Hippocampal formation (tissue), 2 donors: ENCODE measurements at regions not wholly inside any gene's neighbourhood (a gene's known extent, or its start where the extent isn't known, plus 50 kb on each side); places are given as distances from the start of the nearest gene placed in this dataset.

Experiments used
- DNase-seq, 2 donors: peaks; one replicate each; lab custom pipeline; 2025; lab: John Stamatoyannopoulos, UW

DNA sequence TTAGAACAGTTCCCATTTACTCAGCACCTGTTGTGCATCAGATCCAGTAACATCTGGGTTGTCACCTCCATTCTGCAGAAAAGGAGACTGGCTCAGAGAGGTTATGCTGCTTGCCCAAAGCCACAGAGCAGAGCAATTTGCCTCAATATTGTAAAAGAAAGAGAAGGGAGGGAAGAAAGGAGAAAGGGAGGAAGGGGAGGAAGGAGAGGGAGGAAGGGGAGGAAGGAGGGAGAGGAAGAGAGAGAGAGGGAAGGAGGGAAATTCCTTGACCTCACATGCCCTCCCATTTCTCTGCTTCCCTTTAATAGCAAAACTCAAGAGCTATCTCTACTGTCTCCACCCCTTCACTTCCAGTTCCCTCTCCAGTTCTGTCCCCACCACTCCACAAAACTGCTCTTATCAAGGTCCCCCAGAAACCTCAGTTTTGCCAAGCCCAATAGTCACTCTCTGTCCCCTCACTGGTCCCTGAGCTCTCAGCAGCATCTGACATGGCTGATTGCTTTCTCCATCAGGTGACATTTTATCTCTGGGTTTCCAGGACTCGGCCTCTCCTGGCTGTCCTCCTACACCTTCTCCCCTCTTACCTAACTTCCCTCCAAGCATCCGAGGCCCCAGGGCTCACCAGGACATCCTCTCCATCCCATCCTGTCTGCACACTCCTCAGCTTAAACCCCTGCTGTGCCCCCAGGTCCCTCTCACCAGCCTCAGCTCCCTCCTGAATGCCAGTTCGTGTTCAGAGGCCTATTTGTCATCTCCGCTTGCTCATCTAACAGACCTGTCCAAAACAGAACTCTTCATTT is 104.7 kb upstream of the LINGO1 start:
- no peak for DNase-seq

DNA sequence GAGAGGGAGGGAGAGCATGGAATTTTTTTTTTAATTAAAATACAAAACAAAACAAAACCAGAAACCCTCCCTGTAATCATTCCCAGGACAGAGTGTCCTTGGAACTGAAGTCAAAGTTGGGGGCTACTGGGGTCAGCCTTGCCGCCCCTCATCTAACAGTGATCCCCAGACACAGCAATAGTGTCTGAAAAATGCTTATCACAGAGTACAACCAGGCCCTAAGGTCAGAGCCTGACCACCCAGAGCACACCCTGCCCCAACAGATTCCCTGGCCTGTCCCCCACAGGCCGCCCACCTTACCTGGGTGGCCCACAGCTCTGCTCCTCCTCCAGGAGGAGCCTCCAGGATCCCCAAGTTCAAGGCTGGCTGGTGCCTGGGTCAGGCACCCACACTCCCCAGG is 101.6 kb upstream of the LINGO1 start:
- no peak for DNase-seq

DNA sequence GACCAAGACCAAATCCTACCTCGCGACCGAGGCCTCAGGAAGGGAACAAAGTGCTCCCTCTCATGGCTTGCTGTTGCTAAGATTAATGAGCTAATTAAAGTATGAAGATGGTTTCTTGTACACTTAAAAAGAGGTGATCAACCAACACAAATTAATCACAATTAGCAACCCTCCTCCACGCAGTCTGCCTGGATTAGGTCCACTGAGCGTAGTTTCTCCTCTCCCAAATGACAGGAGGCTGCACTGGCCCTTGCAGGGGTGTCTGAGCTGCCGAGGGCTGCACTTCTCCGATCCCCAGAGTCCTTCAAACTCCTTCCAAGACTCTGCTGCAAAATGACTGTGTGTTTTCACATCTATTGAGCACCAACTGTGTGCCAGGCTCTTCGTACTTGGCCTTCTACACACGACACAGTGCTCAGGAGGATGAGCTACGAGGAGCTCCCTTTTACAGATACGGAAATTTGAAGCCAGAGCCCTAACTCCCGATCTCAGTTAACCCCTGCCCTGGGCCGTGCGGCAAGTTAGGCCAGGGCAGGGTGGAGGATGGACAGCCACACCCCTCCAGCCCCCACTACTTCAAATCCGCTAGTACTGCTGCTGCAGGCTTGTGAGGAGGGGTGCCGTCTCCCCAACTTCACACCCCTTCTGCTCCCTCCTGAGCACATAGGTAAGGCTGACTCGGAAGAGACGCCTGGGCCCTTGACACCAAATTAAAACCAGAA is 101.0 kb upstream of the LINGO1 start:
- no peak for DNase-seq

DNA sequence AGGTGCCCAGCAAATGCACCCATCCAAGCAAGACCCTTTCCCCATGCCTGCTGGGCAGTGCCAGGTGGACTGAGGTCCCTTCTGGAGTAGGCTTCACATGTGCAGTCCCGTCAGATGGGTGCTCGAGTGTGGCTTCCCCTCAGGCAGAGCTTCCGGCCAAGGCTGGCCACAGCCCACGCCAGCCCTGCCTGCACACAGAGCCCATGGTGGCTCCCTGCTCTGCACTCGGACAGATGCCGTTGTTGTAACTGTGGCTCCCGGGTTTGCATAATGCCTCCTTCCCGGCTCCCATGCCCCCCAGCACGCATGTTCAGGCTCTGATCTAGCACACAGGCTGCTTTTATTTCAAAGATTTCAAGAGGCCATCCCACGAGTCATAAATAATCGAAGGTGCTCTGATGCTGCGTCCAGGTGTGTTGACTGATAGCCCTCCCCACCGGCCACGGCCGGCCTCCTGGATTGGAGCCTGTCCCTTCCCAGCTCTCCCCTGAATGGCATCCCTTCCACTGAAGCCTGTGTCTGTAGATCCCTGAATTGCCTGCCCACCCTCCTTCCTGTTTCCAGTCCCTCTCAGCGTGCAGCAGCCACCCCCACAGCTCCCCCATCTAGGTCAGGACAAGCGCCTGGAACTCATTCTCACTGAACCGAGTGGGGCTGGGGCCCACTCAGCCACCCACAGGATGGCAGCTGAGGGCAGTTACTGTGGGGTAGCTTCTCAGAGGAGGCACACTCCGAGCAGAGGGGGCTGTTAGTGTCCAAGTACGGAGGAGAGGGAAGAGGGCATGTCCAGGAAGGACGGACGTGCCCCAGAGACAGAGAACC is 100.0 kb upstream of the LINGO1 start:
- no peak for DNase-seq

DNA sequence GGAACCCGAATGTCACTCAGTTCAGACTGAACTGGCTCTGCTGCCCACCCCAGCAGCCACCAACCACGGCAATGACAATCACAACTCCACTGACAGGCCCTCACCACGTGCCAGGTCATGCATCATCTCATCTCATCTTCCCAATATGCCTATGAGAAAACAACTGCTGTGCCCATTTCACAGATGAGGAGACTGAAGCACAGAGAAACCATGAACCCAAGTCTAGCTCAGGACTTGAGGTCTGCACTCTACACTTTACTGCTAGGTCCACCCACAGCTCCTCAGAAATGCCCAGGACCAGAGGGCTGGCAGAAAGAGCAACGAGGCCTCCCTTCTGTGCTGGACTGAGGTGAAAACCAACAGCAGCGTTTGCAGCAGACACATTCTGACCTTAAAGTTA is 99.2 kb upstream of the LINGO1 start:
- DNase-seq: no peak

DNA sequence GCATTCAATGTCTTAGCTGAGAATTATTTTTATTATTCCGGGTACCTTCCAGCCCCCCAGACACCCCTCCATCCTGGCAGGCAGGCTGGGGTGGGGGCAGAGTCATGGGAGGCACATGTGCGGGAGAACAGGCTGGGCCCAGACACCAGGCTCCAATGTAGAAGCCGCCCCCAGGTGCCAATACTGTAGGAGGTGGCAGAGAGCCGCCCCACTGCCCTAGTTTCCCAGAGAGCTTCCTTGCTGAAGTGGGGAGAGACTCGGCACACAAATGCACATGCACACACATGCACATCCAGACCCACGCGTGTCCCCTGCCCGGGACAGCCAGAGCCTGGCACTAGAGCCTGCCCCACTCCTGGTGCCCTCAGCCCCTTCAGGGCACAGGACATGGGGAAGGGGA is 98.4 kb upstream of the LINGO1 start:
- no peak for DNase-seq

DNA sequence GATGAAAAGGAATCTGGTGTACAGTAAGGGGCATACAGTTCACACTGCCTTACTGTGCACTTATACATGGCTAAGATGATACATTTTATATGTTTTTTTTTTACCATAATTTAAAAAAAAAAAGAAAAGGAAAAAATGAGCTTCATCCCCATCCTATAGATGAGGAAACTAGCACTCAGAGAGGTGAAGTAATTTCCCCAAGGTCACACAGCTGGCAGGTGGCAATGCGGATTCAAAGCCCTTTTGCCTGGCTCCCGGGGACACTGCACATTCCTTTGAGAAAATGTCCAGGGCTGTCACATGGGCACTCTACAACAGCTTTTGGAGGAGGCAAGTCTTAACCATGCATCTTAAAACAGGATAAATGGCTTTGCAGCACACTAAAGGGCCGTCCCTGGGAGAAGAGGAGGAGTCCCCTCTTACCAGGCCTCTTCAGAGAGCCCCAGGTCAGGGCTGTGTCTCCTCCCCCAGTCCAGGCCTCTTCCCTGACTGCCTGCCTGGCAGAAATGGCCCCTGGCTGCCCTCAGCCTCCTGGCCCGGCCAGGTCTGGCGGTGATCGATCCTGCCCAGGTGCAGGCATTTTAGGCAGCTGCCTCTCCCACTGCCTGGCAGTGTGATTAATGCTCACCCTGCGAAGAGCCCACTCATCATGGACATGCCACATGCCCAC is 95.1 kb upstream of the LINGO1 start:
- DNase-seq: no peak

DNA sequence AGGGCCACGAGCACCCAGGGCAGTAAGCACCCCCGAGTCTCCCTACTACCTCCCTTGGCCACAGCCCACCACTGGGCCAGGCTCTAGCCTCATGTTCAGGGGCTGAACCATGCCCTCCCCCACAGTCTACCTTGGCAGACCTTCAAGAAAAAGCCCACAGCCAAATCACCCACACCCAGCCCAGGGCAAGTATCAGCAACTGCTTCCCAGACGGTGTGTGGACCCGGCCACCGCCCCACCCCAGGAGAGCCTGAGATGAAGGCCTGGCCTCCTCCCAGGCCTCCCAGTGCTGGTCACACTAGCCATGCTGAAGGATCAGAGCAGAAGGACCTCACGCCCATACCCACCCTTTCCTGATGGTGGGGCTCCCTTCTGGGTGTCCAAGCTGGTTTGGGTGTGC is 92.0 kb upstream of the LINGO1 start:
- no peak for DNase-seq

DNA sequence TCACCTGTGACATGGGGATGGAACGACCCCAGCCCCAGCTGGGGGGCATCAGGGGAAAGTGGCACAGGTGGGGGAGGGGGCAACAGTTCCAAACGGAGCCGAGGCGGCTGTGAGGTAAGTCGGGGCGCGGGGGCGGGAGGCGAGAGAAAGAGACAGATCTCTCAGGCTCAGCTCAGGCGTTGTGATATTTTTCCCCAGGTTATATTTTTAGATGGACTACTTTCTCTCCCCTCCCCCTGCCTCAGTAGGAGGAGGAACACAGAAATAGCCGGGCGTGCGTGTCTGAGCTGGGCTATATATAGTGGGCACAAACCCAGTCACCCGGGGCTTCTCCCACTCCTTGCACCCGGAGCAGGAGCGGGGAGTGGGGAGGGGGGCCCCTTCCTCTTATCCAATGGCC is 91.0 kb upstream of the LINGO1 start:
- DNase-seq: no peak

DNA sequence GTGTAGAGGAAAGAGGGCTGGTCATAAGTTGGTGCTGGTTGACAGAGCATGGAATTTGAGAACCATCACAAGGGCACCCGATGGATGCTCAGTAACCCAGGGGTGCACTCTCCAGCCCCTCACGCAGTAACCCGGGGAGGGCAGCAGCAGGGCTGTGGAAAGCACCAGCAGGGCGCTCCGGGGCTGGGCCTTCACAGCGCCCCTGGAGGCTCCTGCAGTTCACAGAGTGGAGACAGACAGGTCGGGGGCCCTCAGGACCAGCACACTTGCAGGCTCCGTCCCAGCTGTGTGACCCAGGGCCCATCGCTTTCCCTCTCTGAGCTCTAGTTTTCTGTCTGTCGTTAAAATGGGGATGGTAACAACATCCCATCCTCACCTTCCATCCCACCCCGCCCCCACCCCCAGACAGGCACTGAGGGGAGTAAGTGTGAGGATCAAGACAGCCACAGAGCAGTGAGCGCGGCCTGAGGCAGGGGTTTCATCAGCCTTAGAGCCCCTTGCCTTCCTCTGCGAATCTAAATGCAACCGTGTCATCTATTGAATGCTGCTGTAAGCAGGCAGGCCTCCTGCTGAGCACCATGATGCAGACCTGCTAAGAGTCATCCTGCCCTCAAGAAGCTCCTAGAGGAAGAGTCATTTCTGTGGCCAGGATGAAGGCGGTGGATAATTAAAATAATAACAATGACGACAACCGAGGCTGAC is 90.2 kb upstream of the LINGO1 start:
- no peak for DNase-seq

DNA sequence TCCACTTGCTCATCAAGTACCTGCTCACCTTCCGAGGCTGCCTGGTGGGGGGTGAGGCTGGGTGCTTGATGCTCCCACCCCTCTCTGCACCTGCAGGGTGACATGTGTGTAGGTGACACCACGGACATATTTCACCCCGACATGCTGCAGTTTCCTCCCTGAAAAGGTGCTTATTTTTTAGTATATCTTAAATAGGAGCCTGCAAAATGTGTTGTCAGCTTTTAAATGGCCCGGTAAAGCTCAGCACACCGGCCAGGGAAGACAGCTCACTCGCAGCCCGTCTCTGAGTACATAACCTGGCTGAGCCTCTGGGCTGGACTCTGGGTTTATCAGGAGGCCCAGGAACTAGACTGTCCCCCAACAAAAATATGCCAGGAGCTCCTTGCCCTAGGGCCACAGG is 89.3 kb upstream of the LINGO1 start:
- no peak for DNase-seq

DNA sequence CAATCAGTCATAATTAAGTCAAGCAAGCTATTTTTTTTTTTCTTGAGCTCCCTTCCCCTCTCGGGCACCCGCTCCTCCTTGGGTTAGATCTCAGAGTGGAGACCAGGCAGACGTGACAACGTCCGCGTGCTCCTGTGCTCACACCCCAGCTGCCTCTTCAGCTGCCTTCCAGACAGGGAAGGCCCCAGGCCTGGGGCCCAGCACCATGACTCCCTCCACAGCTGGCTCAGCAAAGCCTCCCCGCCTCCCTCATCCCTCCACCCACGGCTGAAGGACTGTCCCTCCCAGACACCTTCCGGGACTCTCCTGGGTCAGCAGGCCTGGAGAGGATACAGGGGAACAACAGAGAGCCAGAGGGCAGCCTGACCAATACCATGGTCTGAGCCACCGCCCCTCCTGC is 87.9 kb upstream of the LINGO1 start:
- DNase-seq: no peak

DNA sequence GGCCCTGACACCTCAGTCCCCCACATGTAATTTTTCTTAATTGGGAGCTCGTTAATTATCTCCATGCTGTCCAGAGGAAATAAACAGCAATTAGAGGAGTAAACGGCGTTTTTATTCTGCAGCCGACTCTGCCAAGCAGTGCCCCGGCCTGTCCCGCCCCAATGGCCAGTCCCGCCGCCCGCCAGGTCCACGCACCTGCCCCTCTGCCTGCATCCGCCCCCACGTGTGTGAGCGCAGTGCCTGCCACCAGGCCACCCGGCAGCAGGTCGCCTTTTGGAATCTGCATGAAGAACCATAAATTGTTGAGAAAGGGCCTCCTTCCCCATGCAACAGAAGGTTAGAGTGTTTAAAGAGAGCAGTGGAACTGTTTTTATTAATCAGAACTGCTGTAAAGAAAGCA is 87.5 kb upstream of the LINGO1 start:
- no peak for DNase-seq

DNA sequence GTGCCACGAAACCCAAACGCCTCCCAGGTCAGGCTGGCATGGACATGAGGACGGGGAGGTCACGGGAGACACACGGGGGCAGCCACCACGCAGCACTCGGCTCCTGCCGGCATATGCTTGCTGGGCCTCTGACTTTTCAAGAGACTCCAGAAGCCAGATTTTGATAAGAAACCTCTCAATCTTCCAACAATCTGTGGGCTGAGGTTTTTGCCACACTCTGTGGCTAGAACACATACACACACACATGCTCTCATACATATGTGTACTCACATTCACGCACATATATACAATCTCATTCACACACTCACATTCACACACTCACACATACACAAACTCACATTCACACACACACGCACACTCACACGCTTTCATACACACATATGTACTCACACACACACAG is 86.7 kb upstream of the LINGO1 start:
- DNase-seq: no peak

DNA sequence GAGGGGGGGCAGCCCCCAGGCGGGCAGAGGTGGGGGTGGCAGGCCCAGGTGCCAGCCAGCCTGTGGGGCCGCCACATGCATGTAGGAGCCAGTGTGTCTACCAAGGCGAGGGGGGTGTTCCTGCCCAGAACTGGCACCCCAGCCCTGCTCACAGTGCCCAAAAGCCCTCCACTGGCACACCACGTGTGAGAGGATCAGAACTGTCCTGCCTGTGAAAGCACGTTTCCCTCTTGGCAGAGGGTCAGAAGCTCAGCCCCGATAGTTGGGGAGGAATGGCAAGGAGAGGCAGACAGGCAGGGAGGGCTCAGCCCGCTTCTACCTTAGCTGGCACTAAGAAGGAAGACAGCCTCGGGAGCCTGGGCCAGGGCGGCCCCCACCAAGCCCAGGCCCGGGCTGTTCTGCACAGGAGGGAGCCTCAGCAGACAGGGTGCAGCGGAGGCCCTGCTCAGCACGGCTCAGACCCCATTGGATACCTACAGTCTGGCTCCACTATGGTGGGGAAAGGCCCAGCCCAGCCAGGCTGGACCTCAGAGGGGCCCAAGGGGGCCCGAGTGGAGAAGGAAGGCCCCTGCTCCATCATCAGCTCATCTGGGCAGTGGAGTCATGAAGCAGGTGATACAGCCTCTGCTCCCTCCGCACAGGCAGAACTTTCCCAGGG is 84.8 kb upstream of the LINGO1 start:
- DNase-seq: no peak

DNA sequence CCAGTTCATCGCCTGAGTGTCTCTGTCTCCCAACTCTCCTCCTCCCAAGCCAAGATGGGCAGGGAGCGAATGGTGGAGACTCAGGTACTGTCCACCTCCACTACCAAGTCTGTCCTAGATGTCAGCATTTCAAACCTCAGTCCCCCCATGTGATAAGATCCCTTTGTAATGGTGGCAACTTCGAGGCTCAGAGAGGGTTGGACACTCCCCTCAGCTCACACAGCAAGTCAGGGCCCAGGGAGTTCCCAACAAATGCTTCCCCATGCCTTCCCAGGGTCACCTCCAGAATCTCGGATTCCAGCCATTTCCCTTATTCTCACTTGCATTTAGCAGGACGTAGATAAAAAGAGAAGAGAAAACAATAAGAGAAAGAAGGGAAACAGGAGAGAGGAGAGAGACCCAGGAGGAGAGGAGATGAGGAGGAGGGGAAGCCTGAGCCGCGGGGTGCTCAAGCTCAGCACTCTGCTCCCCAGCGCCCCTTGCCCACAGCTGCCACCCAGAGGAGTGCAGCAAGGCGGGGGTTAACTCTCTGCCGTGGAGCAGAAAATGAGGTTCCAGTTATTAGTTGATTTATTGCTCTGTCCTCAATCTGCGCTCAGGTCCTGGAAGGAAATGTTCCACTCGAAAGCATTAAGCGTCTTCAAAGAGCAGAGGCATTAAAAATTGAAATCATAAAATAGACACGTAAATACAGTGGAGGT is 84.1 kb upstream of the LINGO1 start:
- DNase-seq: no peak

DNA sequence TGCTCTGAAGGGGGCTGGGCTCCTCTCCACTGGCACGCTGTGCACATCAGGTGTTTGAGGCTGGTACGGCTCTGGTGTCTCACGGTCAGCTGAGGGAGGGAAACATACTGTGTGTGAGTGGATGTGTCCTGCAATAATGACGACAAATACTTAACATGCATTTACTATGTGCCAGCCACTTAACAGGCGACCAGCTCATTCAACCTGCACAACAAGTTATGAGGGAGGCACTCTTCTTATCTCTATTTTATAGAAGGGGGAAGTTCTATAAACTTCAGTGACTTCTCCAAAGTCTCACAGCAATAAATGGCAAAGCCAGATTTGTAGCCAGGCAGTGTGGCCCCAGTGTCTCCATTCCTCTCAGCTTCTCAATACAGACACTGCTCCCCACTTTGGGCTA is 83.1 kb upstream of the LINGO1 start:
- DNase-seq: no peak

DNA sequence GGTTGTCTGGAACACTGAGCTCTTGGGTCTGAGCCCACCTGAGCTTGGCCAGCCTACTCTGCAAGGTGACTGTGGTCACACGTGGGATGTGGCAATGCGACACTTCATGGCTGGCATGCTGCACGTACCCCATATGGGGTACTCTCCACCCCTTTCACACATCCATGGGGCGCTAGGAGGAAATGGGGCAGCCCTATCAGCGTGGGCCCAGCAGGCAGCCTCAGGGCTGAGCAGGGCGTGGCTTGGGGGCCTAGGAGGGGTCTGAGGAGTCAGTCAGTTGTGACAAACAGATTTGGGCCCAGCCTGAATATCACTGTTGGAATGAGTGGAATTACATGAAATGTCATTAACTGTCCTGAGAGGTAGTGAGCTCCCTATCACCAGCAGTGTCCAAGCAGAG is 82.3 kb upstream of the LINGO1 start:
- no peak for DNase-seq

DNA sequence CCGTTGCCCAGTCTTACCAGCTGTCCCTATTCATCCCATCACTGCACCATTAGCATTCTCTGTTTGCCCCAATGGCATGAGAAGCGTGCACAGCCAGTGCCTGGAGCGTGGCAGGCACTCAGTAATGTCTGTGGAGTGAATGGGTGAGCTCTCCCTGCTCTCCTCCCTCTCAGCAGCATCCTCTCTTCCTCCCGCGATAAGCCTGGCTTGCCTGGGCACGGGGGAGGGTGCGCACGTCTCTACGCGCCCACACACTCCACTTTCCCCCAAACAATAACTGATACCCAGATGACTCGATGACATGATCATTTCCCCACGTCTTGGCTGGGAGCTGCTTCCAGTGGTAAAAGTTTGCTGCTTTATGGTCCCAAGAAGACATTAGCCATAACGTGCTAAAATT is 81.8 kb upstream of the LINGO1 start:
- DNase-seq: no peak

DNA sequence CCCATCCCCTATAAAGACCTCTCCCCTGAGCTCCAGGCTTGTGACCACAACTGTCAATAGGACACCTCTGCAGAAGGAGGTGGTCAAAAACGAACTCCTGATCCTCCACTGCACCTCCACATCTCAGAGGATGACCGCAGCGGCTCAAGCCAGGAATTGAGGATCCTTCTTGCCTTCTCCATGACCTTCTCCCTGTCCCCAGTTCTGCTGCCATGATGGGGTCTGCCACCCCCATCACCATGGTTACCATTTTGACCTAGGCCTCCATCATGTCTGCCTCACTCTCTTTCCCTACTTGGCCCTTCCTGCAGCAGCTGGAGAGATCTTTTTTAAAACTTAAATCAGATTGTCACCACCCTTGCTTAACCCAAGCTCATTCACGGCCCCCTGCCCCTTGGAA is 81.3 kb upstream of the LINGO1 start:
- DNase-seq: no peak

DNA sequence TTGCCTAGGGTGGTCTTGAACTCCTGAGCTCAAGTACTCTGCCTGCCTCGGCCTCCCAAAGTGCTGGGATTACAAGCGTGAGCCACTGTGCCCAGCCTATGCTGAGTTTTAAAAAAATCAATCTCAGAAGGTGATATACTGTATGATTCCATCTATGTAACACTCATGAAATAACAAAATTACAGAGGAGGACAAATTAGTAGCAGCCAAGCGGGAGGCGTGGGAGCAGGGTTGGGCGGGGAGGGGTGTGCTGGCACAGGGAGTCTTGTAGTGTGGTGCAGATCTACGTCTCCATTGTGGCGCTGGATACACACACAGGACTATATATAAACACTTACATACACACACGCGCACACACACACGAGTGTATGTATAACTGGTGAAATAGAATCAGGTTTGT is 80.6 kb upstream of the LINGO1 start:
- DNase-seq: no peak
